DLD1 (cell line): ENCODE measurements at regions not wholly inside any gene's neighbourhood (a gene's known extent, or its start where the extent isn't known, plus 50 kb on each side); places are given as distances from the start of the nearest gene placed in this dataset.

ENCODE experiments used
- in situ Hi-C: cut with HindIII; loops from 2 replicates; pipeline ENCODE4 v1.10.0; 2017; ENCODE audit warnings: low sequenced_read_pairs

DNA sequence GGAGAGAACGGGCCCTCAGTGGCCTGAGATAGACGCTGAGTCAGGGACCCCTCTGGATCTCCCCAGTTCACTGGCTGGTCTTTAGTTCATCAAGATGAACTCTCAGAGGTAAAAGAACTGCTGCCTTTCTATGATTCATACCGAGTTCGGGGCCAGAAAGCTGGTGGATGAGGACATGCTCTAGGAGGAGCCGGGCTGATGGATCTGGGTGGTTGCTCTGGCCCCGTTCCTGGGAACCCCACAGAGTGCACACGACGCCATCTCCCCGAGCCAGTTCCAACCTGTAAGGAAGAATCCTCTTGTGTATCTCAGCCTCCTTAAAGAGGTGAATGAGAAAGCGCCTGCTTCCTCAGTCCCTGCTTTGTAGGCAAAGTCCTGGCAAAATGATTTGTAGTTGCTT lies 142.6 kb upstream of the PDE10A start:
- in situ Hi-C loops: no loop called here

DNA sequence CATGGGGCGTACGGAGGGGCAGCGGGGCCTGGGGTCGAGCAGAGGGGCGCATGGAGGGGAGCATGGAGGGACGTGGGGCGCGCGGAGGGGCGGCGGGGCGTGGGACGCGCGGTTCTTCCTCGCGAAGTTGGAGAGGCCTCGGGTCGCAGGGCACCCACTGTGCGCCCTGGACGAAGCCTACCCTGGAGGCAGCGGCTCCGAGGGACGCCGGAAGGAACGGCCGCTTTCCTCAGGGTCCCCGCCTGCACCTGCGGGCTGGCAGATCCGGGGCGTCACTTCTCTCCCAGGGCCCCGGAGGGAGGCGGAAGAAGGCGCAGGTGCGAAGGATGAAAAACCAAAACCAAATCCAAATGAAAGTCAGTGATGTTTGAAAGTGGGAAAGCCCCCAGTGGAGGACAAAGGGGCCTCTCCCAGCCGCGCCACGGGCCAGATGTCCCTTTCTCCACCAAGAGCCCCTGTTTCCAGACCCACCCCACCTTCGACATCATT lies 142.1 kb upstream of the PDE10A start:
- in situ Hi-C loops: no loop called here

DNA sequence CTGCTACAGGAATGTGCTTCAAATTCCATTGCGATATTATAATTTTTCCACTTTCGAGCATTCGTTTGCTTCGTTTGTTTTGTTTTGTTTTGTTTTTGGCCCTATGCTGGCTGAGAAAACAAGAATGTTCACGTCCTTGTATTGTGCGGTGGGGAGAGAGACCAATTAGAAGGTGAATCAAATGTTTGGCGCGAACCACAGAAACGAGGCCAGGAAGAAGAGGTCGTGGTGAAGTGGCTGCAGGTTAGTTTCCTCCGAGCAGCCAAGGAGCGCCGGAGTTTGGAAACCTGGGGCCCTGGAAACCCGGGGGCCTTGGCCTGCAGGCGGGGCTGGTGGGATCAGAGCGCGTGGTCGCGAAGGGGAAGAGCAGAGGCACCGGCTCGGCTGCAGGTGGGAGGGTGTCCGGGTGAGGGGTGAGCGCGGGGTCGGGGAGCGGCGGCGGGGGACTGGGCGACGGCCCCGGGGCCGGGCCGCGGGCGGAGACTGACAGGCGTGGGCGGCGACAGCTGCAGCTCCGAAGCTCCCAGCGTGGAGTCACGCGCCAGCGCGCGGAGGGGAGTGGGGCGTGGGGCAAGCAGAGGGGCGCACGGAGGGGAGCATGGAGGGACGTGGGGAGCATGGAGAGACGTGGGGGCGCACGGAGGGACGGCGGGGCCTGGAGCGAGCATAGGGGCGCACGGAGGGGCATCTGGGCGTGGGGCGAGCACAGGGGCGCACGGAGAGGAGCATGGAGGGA lies 141.5 kb upstream of the PDE10A start:
- in situ Hi-C loops: no loop called here

DNA sequence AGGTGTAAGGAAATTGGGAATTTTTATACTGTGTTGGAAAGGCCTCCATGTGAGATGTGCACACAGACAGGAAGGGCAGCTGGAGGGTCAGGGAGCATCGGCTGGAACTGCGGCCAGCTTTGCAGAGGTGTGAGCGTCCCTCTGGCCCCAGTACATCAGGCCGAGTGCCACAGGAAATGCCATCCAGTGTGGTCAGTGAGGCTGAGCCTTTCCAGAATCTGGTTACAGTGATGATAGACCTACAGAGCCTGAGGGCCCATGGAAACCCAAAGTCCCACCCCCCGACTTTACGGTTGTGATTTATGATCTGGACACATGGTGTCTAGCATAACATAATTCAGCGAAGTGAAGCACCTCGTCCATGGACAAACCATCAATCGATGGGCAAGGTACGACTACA lies 137.3 kb upstream of the PDE10A start:
- in situ Hi-C loops: no loop called here

DNA sequence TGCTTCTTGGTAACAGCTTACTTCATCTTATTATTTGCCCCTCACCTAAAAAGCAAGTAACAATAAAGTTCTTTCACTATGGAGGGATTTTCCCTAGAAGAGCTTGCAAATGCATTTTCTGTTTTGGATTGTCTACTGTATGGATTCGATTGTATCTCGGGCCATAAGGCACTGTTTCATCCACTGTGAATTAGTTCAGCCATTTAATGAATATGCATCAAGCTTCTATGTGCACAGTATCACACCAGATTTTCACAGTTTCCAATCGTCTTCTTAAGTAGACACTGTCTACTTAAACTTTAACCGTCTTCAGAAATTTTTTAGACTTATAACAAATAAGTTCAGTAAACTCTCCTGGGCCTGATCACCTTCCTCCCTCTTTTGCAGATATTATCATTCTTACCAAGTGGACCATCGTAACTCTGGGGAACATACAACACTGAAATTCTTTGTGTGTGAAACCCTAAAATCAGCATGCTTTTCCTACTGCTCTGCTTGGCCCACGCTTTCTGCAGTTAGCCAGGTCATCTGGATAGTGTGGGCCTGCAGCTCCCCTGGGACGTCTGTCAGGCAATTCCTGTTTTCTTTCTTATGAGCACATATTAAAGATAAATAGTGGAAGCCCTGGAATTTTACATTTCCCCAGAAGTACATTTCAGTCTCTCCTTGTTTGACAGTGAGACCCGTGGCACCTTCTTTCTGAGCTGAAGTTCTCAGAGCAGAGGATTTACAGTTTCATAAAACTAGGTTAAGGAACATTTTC lies 136.5 kb upstream of the PDE10A start:
- in situ Hi-C loops: no loop called here

DNA sequence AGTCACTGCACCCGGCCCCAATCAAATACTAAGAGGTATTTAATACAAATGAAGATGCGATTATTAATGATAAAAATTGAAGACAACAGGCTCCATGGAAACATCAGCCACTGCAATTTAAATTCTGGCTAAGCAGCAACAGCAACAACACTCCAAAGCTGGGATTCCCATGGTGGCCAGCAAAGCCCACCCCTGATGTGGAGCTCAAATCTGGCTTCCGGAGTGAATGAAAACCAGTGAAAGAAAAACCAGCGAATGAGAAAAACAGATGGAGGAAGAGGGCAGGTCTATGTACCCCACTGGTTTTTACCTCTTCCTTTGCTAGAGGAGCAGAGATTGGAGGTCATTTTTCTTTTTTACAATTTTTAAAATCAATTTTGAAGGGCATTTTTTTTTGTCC lies 135.9 kb upstream of the PDE10A start:
- in situ Hi-C loops: no loop called here

DNA sequence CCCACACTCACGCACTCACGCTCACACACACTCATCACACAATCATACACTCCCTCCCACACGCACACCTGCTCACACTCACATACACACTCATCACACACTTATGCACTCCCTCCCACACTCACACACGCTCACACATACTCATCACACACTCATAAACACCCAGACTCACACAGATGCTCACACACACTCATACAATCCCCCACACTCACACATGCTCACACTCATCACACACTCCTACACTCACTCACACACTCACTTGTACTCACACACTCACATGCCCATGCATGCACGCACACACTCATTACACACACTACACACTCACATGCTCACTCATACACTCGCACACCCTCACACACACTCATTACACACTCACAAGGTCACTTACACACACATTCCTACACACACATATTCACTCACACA lies 131.1 kb upstream of the PDE10A start:
- in situ Hi-C loops: no loop called here

DNA sequence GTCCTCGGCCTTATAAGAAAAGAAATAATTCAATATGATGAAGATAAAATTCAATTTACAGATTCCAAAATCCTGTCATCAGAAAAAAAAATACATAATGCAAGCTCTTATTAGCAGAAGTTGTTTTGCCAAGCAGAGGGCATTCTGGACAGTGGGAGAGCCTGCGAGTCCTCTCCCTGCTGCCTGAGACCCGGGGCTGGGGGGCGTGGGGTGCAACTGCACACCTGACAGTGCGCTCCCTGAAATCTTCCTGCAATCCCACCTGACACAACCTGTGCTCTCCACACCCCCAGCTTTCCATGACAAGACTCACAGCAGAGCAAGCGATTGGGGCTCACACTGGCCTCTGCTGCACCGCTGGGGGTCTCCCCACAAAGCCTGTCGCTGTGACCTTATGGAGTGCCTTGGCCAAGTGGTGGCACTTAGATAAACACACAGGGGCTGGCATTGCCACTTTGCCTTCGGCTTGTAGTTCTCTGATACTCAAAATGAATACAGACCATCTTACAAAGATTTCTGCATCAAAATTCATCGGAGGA lies 130.3 kb upstream of the PDE10A start:
- in situ Hi-C loops: no loop called here

DNA sequence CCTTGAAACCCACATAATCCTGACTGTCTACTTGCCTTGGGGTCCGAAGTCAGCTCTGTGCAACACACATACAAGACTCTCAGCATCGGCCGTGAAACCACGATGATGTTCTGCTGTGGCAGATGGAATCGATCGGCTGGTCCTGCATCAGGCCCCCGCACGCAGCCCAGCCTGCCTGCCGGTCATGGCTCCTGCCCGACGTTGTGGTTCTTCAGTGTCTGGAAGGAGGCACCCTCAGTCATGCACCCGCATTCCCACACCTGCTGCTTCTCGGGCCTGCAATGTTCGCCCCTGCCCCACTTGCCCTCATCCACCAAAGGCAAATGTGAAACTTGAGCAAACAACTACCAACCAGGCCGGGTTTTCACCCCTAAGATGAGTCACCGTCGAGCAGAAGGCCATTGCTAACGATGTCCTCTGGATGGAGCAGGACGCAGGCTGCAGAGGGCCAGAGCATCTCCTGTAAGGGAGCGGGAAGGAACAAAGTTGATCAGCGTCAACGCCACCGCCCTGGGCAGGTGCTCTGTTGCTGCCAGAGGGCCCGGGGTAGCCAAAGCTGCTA lies 128.9 kb upstream of the PDE10A start:
- in situ Hi-C loops: no loop called here

DNA sequence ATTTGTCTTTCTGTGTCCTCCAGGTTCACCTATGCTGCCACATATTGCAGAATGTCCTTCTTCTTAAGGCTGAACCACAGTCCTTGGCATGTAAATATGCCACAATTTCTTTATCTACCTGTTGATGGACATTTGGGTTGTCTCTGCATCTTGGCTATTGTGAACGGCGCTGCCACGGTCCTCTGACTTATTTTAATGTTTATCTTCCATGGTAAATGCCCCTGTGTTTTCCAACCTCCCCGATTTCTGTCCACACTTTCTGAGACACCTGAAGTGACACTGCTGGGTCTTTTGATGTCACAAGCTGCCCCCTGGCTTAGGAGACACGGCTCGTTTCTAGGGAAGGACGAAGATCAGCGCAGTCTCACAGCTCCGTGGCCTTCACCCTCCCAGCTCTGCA lies 128.3 kb upstream of the PDE10A start:
- in situ Hi-C loops: no loop called here

DNA sequence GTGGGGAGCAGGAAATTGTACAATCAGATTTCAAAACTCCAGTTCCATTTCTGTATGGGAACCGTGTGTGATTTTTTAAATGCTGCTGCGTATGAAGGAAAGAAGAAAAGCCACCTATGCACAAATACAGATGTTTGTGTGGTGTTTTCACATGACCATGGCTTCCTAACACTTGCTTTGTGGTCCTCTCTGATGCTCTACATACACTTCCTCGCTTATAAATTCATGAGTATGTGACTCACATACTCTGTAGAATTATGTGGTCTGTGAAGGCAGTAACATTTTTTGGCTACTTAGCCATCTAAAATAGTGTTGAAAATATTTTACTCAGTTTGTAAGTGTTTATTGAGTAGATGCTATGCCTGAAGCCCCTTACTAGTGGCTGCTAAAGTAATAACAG lies 119.8 kb upstream of the PDE10A start:
- in situ Hi-C loops: no loop called here

DNA sequence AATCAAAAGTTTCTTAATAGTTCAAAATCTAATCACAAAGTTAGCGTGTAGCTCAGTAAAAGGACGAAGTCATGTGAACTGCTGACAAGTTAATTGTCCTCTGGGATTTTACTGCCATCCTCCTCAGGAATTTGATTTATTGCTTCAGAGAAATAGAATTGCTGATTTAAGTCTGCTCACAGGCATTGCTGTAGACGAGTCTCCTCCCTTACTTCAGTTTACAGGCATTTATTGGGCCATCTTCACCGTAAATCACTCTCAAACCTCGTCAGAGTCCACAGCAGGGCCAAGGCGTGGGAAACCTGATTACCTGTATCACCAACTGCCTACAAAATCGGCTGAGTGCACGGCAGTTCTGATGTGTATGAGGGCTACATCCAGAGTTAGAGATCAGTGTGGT lies 119.1 kb upstream of the PDE10A start:
- in situ Hi-C loops: no loop called here

DNA sequence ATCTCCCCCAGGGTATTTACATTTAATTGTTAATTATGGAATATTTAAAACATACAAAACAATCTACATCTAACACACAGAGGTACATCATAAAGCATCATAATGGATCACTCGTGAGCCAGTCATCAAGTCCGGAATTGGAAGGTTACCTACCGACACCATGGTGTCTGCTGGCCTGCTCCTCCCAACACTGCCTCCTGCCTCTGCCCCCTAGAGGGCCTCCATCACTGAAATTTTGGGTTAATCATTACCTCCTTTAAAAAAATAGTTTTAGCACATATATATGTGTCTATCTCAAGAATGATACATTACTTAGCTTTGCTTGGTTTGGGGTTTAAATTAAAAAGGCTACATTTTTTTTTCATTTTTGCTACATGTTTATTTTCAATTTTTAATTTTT lies 114.6 kb upstream of the PDE10A start:
- in situ Hi-C loops: no loop called here

DNA sequence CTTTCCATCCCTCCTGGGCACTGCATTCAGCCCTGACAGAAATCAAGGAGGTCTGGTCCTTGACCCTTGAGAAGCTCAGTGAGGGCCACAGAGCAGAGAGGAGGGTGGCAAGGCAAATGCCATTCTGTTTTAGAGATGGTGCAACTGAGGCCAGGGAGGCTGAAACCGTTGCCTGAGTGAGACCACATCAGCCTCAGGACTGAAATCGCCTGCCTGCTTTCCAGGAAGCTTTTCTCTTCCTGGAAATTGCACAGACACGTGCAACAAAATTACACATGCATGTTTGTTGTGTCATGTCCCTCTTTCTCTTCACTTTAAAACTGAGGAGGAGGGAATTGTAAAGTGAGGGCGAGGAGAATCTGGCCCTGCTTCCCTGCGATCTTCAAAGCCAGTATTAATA lies 113.7 kb upstream of the PDE10A start:
- in situ Hi-C loops: no loop called here

DNA sequence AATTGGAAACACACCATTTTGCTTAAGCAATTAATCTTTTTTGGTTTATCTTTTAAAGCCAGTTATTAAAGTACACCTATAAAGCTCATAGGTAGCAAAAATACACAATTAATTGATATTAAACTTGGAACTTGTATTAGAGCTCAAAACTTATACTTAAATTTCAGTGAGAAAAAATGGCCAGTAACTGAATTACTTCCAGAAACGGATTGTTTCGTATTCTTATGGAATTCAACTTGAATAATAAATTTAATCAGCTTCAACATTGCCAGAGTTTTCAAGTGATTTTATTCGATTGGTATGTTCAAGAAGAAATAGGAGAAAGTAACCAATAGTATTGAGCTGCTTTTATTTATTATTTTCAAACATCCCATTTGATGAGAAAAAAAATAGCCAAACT lies 112.7 kb upstream of the PDE10A start:
- in situ Hi-C loops: no loop called here

DNA sequence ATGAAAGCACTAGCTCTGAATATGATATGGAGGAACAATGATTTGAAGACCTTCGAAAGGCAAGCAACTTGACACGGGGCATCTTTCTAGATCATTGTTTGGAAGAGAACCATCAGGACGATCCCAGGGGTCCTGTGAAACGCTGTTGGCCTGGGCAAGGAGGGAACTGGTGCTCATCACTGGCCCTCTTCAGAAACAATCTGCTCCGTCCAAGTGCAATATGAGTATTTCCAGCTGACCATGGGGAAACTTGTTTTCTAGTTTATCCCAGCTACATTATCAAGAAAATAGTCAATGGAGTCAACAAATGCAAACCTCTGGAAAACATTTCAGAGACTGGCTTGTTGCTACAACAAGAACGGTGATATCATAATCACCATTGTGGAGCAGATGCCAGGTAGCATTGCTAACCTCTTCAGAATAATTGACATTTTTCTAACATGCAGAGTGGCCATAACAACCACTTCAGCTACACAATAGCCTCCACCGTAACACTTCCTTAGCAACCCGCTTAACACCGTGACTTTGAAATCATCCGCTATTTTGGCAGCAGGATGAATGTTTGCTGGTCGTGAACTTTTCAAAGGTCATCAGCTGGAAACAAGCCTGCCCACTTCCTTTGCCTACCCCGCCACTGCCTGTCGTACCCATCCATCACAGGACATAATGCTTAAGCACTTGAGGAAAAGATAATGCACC lies 112.0 kb upstream of the PDE10A start:
- in situ Hi-C loops: no loop called here

DNA sequence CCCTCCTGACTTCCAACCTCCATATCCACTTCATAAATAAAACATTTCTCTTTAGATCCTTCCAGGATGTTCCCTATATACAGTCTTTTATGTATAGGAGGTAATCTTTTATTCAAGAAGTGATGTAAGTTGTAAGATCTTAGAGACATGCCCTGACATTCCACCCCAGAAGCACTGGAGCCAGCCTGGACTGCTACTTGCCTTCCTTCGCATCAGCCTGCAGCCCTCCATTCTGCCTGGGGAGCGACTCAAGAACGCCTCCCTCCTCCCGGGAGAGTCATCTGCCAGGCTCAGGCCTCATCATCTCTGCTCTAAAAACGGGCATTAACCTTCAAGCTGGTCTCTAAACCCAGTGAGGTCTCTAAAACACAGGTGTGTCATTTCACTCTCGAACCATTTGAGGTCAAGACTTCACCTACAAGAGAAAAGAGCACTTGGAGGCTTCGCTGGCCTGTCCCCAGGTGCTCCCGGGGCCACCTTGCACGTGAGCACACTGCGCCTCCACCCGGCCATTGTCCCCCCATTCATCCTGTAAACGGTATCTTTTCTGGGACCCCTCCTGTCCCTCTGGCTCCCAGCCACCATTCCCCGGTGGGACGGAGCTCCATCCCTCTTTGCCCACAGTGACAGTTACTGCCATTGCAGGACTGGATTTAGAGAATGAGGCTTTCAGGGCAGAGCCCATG lies 107.5 kb upstream of the PDE10A start:
- in situ Hi-C loops: no loop called here

DNA sequence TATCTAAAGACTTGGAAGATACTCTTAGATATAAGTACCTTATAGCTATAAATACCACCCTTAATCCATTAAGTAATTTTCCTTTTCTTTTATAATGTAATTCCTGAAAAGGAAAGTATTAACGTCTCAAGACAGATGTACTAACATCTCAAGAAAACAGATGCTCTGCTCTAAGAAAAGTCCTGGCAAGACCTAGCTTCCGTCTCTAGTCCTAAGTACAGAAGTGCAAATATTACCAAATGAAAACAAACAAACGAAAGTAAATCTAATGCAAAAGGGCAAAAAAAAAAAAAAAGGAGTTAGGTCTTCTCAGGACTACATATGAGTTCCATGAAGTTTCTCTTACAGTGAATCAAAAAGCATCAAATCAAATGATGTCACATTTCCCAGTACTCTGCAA lies 106.8 kb upstream of the PDE10A start:
- in situ Hi-C loops: no loop called here

DNA sequence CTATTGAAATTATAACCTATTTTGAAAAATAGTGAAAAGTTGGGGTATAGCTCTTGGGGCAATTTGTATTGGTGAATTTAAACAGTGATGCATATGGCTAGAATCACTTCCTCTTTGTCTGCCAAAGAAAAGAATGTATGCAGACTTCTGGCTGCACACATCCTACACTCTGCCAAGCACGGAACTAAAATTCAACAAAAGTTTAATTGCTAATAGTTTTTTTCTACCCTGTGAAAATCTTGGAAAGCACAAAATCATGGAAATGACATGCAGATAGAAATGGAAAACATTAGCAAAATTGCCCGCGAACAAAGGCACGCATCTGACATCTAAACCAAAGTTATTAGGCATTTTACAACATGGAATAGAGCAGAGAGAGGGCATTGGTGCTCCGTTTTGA lies 106.4 kb upstream of the PDE10A start:
- in situ Hi-C loops: no loop called here

DNA sequence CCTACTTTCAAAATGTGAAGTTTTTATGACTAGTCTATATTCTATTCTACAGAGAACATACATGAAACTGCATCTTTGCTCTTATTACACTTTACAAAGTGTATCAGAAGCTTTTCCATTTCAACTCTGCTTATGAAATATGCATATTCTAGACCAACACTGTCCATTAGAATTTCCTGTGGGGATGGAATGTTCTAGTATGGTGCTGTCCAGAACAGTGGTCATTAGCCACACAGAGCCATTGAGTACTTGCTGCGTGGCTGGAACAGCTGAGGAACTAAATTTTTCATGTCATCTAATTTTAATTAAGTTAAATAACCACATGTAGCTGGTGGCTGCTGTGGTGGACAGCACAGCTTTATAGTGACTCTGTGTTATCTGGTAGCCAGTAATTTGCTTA lies 105.9 kb upstream of the PDE10A start:
- in situ Hi-C loops: no loop called here

DNA sequence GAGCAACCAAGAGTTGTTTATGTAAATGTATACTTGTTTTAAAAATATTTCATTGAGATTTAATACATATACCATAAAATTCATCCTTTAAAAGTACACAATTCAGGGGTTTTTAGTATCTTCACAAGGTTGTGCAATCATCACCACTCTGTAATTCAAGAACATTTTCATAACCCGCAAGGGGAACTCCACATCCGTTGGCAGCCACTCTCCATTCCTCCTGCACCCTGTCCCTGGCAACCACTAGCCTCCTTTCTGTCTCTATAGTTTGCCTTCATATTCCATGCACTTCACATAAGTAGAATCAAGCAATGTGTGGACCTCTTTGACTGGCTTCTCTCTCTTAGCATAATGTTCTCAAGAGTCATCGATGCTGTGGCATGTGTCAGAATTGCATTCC lies 104.2 kb upstream of the PDE10A start:
- in situ Hi-C loops: no loop called here
